ENCODE measurements at regions not wholly inside any gene's neighbourhood (a gene's known extent, or its start where the extent isn't known, plus 50 kb on each side); places are given as distances from the start of the nearest gene placed in this dataset.
"Not testable (repeated sequence)": the region's sequence is repeated elsewhere in the genome, so short reads cannot be mapped to it uniquely, and the experiment has no call there.

DNA sequence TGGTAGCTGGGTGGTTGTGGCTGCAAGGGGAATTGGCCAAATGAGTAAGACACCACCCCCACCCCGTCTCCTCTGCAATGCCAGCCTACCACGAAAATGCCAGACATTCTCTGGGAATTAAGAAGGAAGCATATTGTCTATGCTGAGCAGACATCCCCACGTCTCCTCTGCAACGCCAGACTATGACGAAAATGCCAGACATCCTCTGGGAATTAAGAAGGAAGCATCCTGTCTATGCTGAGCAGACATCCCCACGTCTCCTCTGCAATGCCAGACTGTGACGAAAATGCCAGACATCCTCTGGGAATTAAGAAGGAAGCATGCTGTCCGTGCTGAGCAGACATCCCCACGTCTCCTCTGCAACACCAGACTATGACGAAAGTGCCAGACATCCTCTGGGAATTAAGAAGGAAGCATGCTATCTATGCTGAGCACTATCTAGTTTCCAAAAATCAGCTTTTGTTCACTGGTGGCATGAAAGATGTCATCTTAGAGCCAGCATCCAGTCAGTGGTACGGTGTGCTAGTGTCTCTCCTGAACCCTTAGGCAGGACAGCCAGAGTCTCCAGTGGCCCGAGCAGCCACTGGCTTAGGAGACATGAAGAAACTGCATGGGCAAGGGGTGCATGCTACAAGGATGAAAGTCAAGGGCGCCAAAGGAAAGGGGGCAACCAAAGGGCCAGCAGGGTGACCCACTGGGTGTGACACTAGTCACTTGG lies 339.8 kb upstream of the FRG1 start:
- H3K23ac ChIP-seq (ENCODE audit: low read depth, low read length, poor library complexity): no peak overlapping the region
- no peak for DNase-seq (ENCODE audit: low spot score)
- H3K4ac ChIP-seq (ENCODE audit: low read length): no peak overlapping the region
- no peak overlapping the region for H3K27ac ChIP-seq (replicated peaks; ENCODE audit: low read length)
- H2BK15ac ChIP-seq (ENCODE audit: low read length): no peak overlapping the region
- H4K8ac ChIP-seq (ENCODE audit: low read depth, low read length): no peak overlapping the region
- H3K9ac ChIP-seq (ENCODE audit: low read depth, low read length, poor library complexity): no peak overlapping the region
- H3K27me3 ChIP-seq (ENCODE audit: control insufficient read depth in 3 of 3, insufficient read depth in 3 of 3, low read depth in 1 of 3, low read length in 3 of 3): no peaks in the 10 kb centered on the region
- H3K4me1 ChIP-seq (ENCODE audit: control insufficient read depth in 2 of 2, insufficient read depth in 1 of 2, low read depth in 1 of 2, low read length in 2 of 2): peaks cover 0 to 2% of the 10 kb centered on the region in 2 donors
- no peak overlapping the region for H2BK120ac ChIP-seq (ENCODE audit: low read depth, low read length)
- H3K36me3 ChIP-seq (replicated peaks in 1 of 2; ENCODE audit: control insufficient read depth in 2 of 2, insufficient read depth in 2 of 2, low read length in 2 of 2): no peaks in the 10 kb centered on the region
- H2BK12ac ChIP-seq (ENCODE audit: low read length): no peak overlapping the region
- H2BK5ac ChIP-seq (ENCODE audit: low read length): no peak overlapping the region
- H3K9me3 ChIP-seq (replicated peaks in 1 of 2; ENCODE audit: control insufficient read depth in 2 of 2, insufficient read depth in 1 of 2, low read depth in 1 of 2, low read length in 2 of 2): no peaks in the 10 kb centered on the region
- no peak overlapping the region for H3K4me2 ChIP-seq (ENCODE audit: insufficient read depth, low read length, poor library complexity, severe bottlenecking)
- no peak overlapping the region for H3K18ac ChIP-seq (ENCODE audit: low read length)
- no peak overlapping the region for H3K14ac ChIP-seq (ENCODE audit: low read length)
- no peaks in the 10 kb centered on the region for H3K79me1 ChIP-seq (ENCODE audit: low read depth, low read length)
- H4K91ac ChIP-seq (ENCODE audit: low read depth, low read length, poor library complexity): no peak overlapping the region
- H3K4me3 ChIP-seq (ENCODE audit: low read length in 2 of 2): no peak overlapping the region
- no peak overlapping the region for H2AFZ ChIP-seq (ENCODE audit: low read length)
- peak overlapping the region; percentile 81 for H2AK5ac ChIP-seq (ENCODE audit: low read depth, low read length)
- WGBS, 2 donors (ENCODE audit: extremely low coverage in 2 of 2, insufficient read length in 2 of 2, insufficient replicate concordance in 1 of 2): no CpG with 5 or more reads among the region's 13 CpGs

DNA sequence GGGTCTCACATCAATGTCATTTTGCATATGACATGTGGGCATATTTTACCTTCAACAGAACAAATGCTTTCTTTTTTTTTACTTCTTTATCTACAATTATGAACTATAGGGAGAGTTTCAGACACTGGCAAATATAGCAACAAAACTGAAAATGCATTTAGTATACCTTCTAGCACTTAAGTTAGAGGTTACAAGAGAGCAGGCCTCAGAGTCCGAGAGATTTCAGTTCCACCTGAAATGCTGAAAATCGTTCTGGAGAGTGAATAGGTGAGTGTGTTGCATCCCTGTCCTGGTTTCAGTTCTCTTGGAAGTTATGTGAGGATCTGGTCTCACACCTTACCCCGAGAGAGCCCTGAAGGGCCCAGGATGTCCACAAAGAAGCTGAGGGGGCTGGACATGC lies 337.8 kb upstream of the FRG1 start:
- H2AK5ac ChIP-seq (ENCODE audit: low read depth, low read length); H3K27me3 ChIP-seq (ENCODE audit: control insufficient read depth in 3 of 3, insufficient read depth in 3 of 3, low read depth in 1 of 3, low read length in 3 of 3); H3K4me3 ChIP-seq (ENCODE audit: low read length in 2 of 2); H2BK15ac ChIP-seq (ENCODE audit: low read length); H4K91ac ChIP-seq (ENCODE audit: low read depth, low read length, poor library complexity); H3K23ac ChIP-seq (ENCODE audit: low read depth, low read length, poor library complexity); H3K9ac ChIP-seq (ENCODE audit: low read depth, low read length, poor library complexity); H3K18ac ChIP-seq (ENCODE audit: low read length); H2BK120ac ChIP-seq (ENCODE audit: low read depth, low read length); H2BK5ac ChIP-seq (ENCODE audit: low read length); DNase-seq (ENCODE audit: low spot score); H3K36me3 ChIP-seq (replicated peaks in 1 of 2; ENCODE audit: control insufficient read depth in 2 of 2, insufficient read depth in 2 of 2, low read length in 2 of 2); H3K14ac ChIP-seq (ENCODE audit: low read length); H3K9me3 ChIP-seq (replicated peaks in 1 of 2; ENCODE audit: control insufficient read depth in 2 of 2, insufficient read depth in 1 of 2, low read depth in 1 of 2, low read length in 2 of 2); H3K27ac ChIP-seq (replicated peaks; ENCODE audit: low read length); H2AFZ ChIP-seq (ENCODE audit: low read length); H3K4me1 ChIP-seq (ENCODE audit: control insufficient read depth in 2 of 2, insufficient read depth in 1 of 2, low read depth in 1 of 2, low read length in 2 of 2); H3K4ac ChIP-seq (ENCODE audit: low read length); H2BK12ac ChIP-seq (ENCODE audit: low read length); H3K79me1 ChIP-seq (ENCODE audit: low read depth, low read length); H4K8ac ChIP-seq (ENCODE audit: low read depth, low read length); H3K4me2 ChIP-seq (ENCODE audit: insufficient read depth, low read length, poor library complexity, severe bottlenecking): not testable (repeated sequence)
- WGBS, 2 donors (ENCODE audit: extremely low coverage in 2 of 2, insufficient read length in 2 of 2, insufficient replicate concordance in 1 of 2): no CpG with 5 or more reads among the region's 3 CpGs

DNA sequence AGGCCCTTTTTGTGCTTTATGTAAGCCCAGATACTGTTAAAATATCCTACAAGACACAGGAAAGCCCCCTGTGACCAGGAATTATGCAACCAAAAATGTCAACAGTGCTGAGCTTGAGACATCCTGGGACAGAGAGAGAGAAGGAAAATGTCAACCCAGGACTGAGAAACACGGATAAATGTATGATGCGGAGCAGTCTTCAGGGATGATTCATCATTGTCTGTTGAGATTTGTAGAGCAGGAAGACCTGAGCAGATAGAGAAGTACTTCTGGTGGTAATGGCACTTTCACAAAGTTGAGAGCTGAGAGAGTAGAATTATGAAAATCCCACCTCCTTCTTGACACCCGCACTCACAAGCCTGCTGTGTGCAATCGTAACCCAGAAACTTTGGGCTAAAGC lies 330.1 kb upstream of the FRG1 start:
- not testable (repeated sequence) for H3K4me1 ChIP-seq (ENCODE audit: control insufficient read depth in 2 of 2, insufficient read depth in 1 of 2, low read depth in 1 of 2, low read length in 2 of 2); H4K8ac ChIP-seq (ENCODE audit: low read depth, low read length); H3K4me2 ChIP-seq (ENCODE audit: insufficient read depth, low read length, poor library complexity, severe bottlenecking); H2BK15ac ChIP-seq (ENCODE audit: low read length); H3K4ac ChIP-seq (ENCODE audit: low read length); H3K27me3 ChIP-seq (ENCODE audit: control insufficient read depth in 3 of 3, insufficient read depth in 3 of 3, low read depth in 1 of 3, low read length in 3 of 3); H2AFZ ChIP-seq (ENCODE audit: low read length); H2AK5ac ChIP-seq (ENCODE audit: low read depth, low read length); H3K4me3 ChIP-seq (ENCODE audit: low read length in 2 of 2); H3K23ac ChIP-seq (ENCODE audit: low read depth, low read length, poor library complexity); H3K18ac ChIP-seq (ENCODE audit: low read length); DNase-seq (ENCODE audit: low spot score); H4K91ac ChIP-seq (ENCODE audit: low read depth, low read length, poor library complexity); H3K14ac ChIP-seq (ENCODE audit: low read length); H3K79me1 ChIP-seq (ENCODE audit: low read depth, low read length); H3K36me3 ChIP-seq (replicated peaks in 1 of 2; ENCODE audit: control insufficient read depth in 2 of 2, insufficient read depth in 2 of 2, low read length in 2 of 2); H2BK12ac ChIP-seq (ENCODE audit: low read length); H3K27ac ChIP-seq (replicated peaks; ENCODE audit: low read length); H2BK120ac ChIP-seq (ENCODE audit: low read depth, low read length); H3K9ac ChIP-seq (ENCODE audit: low read depth, low read length, poor library complexity); H2BK5ac ChIP-seq (ENCODE audit: low read length); H3K9me3 ChIP-seq (replicated peaks in 1 of 2; ENCODE audit: control insufficient read depth in 2 of 2, insufficient read depth in 1 of 2, low read depth in 1 of 2, low read length in 2 of 2)
- no CpG with 5 or more reads among the region's 4 CpGs for whole genome bisulfite sequencing, 2 donors (ENCODE audit: extremely low coverage in 2 of 2, insufficient read length in 2 of 2, insufficient replicate concordance in 1 of 2)

DNA sequence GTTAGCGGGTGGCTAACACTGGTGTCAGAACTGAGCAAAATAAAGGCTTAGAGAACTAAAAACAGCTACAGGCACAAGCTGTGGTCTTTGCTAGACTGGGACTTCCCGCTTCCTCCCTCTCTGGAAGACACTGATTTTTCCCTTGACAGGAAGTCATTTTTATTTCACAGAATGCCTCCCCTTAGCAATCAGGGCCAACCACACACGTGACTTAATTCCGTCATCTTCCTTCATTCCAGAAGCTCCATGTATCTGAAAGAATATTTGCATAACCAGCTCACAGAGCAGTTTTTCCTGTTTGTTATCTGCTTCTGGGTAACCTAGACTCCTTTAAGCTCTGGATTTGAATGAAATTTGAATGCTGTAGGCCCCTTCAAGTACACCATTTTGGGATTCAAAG lies 327.5 kb upstream of the FRG1 start:
- Histone ChIP-seq H4K91ac (ENCODE audit: low read depth, low read length, poor library complexity) (no peak overlapping the region), H3K4me2 (ENCODE audit: insufficient read depth, low read length, poor library complexity, severe bottlenecking) (no peak overlapping the region), H2AK5ac (ENCODE audit: low read depth, low read length) (no peak overlapping the region), H3K23ac (ENCODE audit: low read depth, low read length, poor library complexity) (no peak overlapping the region), H2BK5ac (ENCODE audit: low read length) (no peak overlapping the region), H3K9me3 (replicated peaks in 1 of 2; ENCODE audit: control insufficient read depth in 2 of 2, insufficient read depth in 1 of 2, low read depth in 1 of 2, low read length in 2 of 2) (no peaks in the 10 kb centered on the region), H3K4me3 (ENCODE audit: low read length in 2 of 2) (no peak overlapping the region), H3K27ac (replicated peaks; ENCODE audit: low read length) (no peak overlapping the region), H2BK15ac (ENCODE audit: low read length) (no peak overlapping the region), H2BK120ac (ENCODE audit: low read depth, low read length) (no peak overlapping the region), H3K4me1 (ENCODE audit: control insufficient read depth in 2 of 2, insufficient read depth in 1 of 2, low read depth in 1 of 2, low read length in 2 of 2) (no peaks in the 10 kb centered on the region), H3K9ac (ENCODE audit: low read depth, low read length, poor library complexity) (no peak overlapping the region), H3K18ac (ENCODE audit: low read length) (no peak overlapping the region), H3K79me1 (ENCODE audit: low read depth, low read length) (no peaks in the 10 kb centered on the region), H2BK12ac (ENCODE audit: low read length) (no peak overlapping the region), H3K36me3 (replicated peaks in 1 of 2; ENCODE audit: control insufficient read depth in 2 of 2, insufficient read depth in 2 of 2, low read length in 2 of 2) (no peaks in the 10 kb centered on the region), H2AFZ (ENCODE audit: low read length) (no peak overlapping the region), H3K4ac (ENCODE audit: low read length) (no peak overlapping the region), H3K14ac (ENCODE audit: low read length) (no peak overlapping the region), H3K27me3 (ENCODE audit: control insufficient read depth in 3 of 3, insufficient read depth in 3 of 3, low read depth in 1 of 3, low read length in 3 of 3) (no peaks in the 10 kb centered on the region), H4K8ac (ENCODE audit: low read depth, low read length) (no peak overlapping the region)
- no peak for DNase-seq (ENCODE audit: low spot score)
- WGBS, 2 donors (ENCODE audit: extremely low coverage in 2 of 2, insufficient read length in 2 of 2, insufficient replicate concordance in 1 of 2): no CpG with 5 or more reads among the region's 4 CpGs

Measured in neuronal stem cell (in vitro differentiated cells).